ENCODE measurements at regions not wholly inside any gene's neighbourhood (a gene's known extent, or its start where the extent isn't known, plus 50 kb on each side); places are given as distances from the start of the nearest gene placed in this dataset.

DNA sequence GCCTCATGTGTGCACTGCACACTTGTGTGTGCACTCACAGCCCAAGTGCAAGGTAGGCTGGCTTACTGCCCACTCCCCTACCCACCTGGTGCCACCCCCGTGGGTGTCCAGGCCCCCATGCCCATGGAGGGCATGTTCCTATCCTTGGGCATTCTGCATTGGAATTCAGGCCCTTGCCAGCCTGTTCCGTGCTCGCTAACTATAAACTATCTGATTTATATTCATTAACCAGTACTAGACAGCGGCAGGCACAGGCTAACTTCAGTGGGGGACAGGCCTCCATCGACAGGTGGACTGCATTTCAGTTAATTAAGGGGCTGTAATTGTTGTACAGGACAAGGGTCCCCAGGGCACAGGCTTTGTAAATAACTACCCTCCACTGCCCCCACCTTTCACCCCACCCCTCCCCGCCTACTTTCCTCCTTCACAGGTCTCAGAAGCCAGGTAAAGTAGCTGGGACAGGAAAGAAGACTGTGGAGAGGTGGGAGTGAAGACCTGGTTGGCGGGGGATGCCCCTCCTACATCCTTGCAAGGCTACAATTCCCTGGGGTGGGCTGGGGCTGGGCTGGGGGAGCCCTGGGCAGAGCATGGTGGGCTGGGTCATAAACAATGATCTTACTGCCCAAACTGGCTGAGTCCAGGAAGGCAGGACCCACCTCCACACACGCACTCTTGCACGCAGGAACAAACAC lies 119.0 kb upstream of the LHX1 start:
- Histone ChIP-seq H3K4me1 (replicated peaks in 1 of 4; ENCODE audit: control insufficient read depth in 3 of 4, insufficient read depth in 4 of 4, low read length in 3 of 4) (peaks cover 3 to 13% (median 8%) of the 10 kb centered on the region in 4 experiments; a peak in 6 of 7 replicates), H3K4me3 (ENCODE audit: extremely low read depth in 1 of 4, insufficient read depth in 2 of 4, low read depth in 3 of 4, low read length in 4 of 4) (no peak overlapping the region), H4K5ac (ENCODE audit: insufficient read length, low read depth, low read length) (no peak overlapping the region), H2AK5ac (ENCODE audit: low read depth, low read length) (no peak overlapping the region), H3K18ac (ENCODE audit: extremely low read depth, low read length) (no peak overlapping the region), H3K4ac (replicated peaks; ENCODE audit: insufficient read length, low read depth, low read length) (no peak overlapping the region), H3K9ac (replicated peaks in 1 of 4; ENCODE audit: extremely low read depth in 1 of 4, low read depth in 3 of 4, low read length in 3 of 4) (no peak overlapping the region), H3K9me3 (ENCODE audit: insufficient read depth in 2 of 2, low read depth in 1 of 2, low read length in 1 of 2) (no peaks in the 10 kb centered on the region), H2BK5ac (ENCODE audit: low read depth, low read length) (no peak overlapping the region; the same call in 1 of the 2 replicates), H3K27me3 (replicated peaks in 1 of 4; ENCODE audit: control insufficient read depth in 3 of 4, extremely low read depth in 1 of 4, insufficient read depth in 3 of 4, low read length in 3 of 4) (no peaks in the 10 kb centered on the region), H3K23me2 (ENCODE audit: low read depth, low read length) (0 out of 2 replicates have a peak, but pooled peaks cover 2% of the 10 kb centered on the region), H2BK12ac (ENCODE audit: low read depth, low read length) (no peak overlapping the region), H3K56ac (replicated peaks; ENCODE audit: insufficient read length, low read depth, low read length) (no peak overlapping the region), H2BK20ac (ENCODE audit: low read length) (no peak overlapping the region), H2AFZ (ENCODE audit: low read length) (no peak overlapping the region), H4K20me1 (replicated peaks in 1 of 2; ENCODE audit: control insufficient read depth in 1 of 2, insufficient read depth in 2 of 2, low read length in 2 of 2) (peaks cover 0 to 2% of the 10 kb centered on the region in 2 experiments), H4K91ac (replicated peaks; ENCODE audit: insufficient read length, low read length) (peak overlapping the region; percentile 26), H3K79me1 (ENCODE audit: low read depth, low read length) (0 out of 2 replicates have a peak, but pooled peaks cover 2% of the 10 kb centered on the region), H3K36me3 (ENCODE audit: control insufficient read depth in 2 of 4, insufficient read depth in 4 of 4, low read length in 3 of 4) (no peaks in the 10 kb centered on the region), H3K79me2 (ENCODE audit: control insufficient read depth in 1 of 2, insufficient read depth in 2 of 2, low read length in 2 of 2) (no peaks in the 10 kb centered on the region), H3K14ac (ENCODE audit: insufficient read length) (no peak overlapping the region), H2BK120ac (replicated peaks; ENCODE audit: low read depth, low read length) (no peak overlapping the region), H4K8ac (ENCODE audit: extremely low read depth, insufficient read depth, low read length) (no peak overlapping the region), H3K4me2 (ENCODE audit: insufficient read depth in 1 of 2, low read depth in 2 of 2, low read length in 2 of 2) (no peak overlapping the region), H3K27ac (ENCODE audit: low read depth, low read length) (no peak overlapping the region), H2BK15ac (ENCODE audit: low read length) (no peak overlapping the region), H3K23ac (ENCODE audit: insufficient read length) (no peak overlapping the region)
- FAIRE-seq: no peak
- no peak for DNase-seq (ENCODE audit: low read depth in 1 of 2, low spot score in 2 of 2)
- CTCF ChIA-PET (ENCODE audit: partially characterized antibody): interaction anchor here (1.0 to 1.1 kb wide), 3 partner anchors 9 to 192 kb away, joined by 3 to 4 read pairs (median 3); no protein-coding TSS in a partner anchor
- WGBS, 2 experiments (ENCODE audit: extremely low coverage in 1 of 2, insufficient coverage in 1 of 2, insufficient read length in 1 of 2, insufficient replicate concordance in 2 of 2, low coverage in 1 of 2, low lambda C conversion rate in 2 of 2, missing lambda C conversion rate in 1 of 2): 87% methylated on average over 9 of the region's 9 CpGs; no CpG with 5 or more reads in 1 of the 2 experiments
- TF ChIP-seq CBX5 (IDR thresholded peaks at IDR 0.05; ENCODE audit: low read depth, low read length) (no peak), TAF1 (IDR thresholded peaks at IDR 0.05; ENCODE audit: low read depth, low read length) (no peak), CEBPB (IDR thresholded peaks at IDR 0.05; ENCODE audit: low read depth, low read length) (no peak), SRF (IDR thresholded peaks at IDR 0.05; ENCODE audit: low read depth, low read length) (no peak), SUZ12 (IDR thresholded peaks at IDR 0.05; ENCODE audit: low read length) (no peak), NRF1 (IDR thresholded peaks at IDR 0.05; ENCODE audit: low read depth, low read length) (no peak), TBP (IDR thresholded peaks at IDR 0.05; ENCODE audit: low read depth, low read length) (no peak)
- TF ChIP-seq, protein P1, sequence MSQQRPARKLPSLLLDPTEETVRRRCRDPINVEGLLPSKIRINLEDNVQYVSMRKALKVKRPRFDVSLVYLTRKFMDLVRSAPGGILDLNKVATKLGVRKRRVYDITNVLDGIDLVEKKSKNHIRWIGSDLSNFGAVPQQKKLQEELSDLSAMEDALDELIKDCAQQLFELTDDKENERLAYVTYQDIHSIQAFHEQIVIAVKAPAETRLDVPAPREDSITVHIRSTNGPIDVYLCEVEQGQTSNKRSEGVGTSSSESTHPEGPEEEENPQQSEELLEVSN (IDR thresholded peaks at IDR 0.05): no peak
- POLR2A ChIA-PET (ENCODE audit: partially characterized antibody): interaction anchor here (0.6 to 0.9 kb wide), 2 partner anchors 9 to 52 kb away, joined by 3 to 4 read pairs; no protein-coding TSS in a partner anchor
